CD4-positive, alpha-beta memory T cell (primary cell): ENCODE measurements at regions not wholly inside any gene's neighbourhood (a gene's known extent, or its start where the extent isn't known, plus 50 kb on each side); places are given as distances from the start of the nearest gene placed in this dataset.
A peak's percentile ranks its signal among the peaks of the same experiment; 100 is the strongest.
"Not testable (repeated sequence)": the region's sequence is repeated elsewhere in the genome, so short reads cannot be mapped to it uniquely, and the experiment has no call there.

Experiments used
- CTCF ChIA-PET: fragments of 350-600 bp; sonication (Branson Sonifier 250); formaldehyde crosslinking; loops from one replicate; lab custom pipeline; 2021; ENCODE audit warnings: inconsistent platforms; ENCODE audit not compliant: partially characterized antibody; lab: Charles Lee
- POLR2A ChIA-PET: fragments of 350-600 bp; sonication (Branson Sonifier 250); formaldehyde crosslinking; loops from one replicate; lab custom pipeline; 2021; ENCODE audit not compliant: partially characterized antibody; lab: Charles Lee
- DNase-seq, 5 donors: peaks; one replicate each; pipeline versions ENCODE4 v3.0.0 to v3.0.0-alpha.2; 2020 to 2022; ENCODE audit warnings: mixed read lengths in 1 of 5
- H3K27ac ChIP-seq: one replicate; pipeline ENCODE4 v1.7.0; 2013; ENCODE audit warnings: low read depth, low read length
- H3K27me3 ChIP-seq: 2 replicates; pipeline ENCODE4 v1.7.0; 2013; ENCODE audit warnings: mild to moderate bottlenecking, low read length, moderate library complexity; ENCODE audit not compliant: insufficient read depth
- H3K36me3 ChIP-seq: 2 replicates; pipeline ENCODE4 v1.7.0; 2013; ENCODE audit warnings: mild to moderate bottlenecking, low read length, moderate library complexity; ENCODE audit not compliant: insufficient read depth
- H3K4me1 ChIP-seq: 2 replicates; pipeline ENCODE4 v1.7.0; 2013; ENCODE audit warnings: mild to moderate bottlenecking, low read length, moderate library complexity; ENCODE audit not compliant: insufficient read depth
- H3K4me3 ChIP-seq, 2 donors: one replicate each; pipeline ENCODE4 v1.7.0; 2013; ENCODE audit warnings: low read length in 2 of 2, mild to moderate bottlenecking in 1 of 2
- H3K9me3 ChIP-seq, 2 donors: one replicate each; pipeline ENCODE4 v1.7.0; 2013; ENCODE audit warnings: low read length in 2 of 2, control low read depth in 1 of 2; ENCODE audit not compliant: control insufficient read depth in 1 of 2
- H3K27ac Mint-ChIP-seq, 7 donors: one replicate each; pipeline ENCODE4 v1.8.0; 2020 to 2021; ENCODE audit warnings: mixed read lengths in 7 of 7, mild to moderate bottlenecking in 6 of 7, inconsistent platforms in 3 of 7, moderate library complexity in 3 of 7
- H3K27me3 Mint-ChIP-seq, 2 donors: one replicate each; pipeline ENCODE4 v1.8.0; 2020 to 2021; ENCODE audit warnings: mixed read lengths in 2 of 2
- H3K36me3 Mint-ChIP-seq, 2 donors: one replicate each; pipeline ENCODE4 v1.8.0; 2020 to 2021; ENCODE audit warnings: mixed read lengths in 2 of 2, inconsistent platforms in 1 of 2, mild to moderate bottlenecking in 1 of 2
- H3K4me1 Mint-ChIP-seq, 4 donors: one replicate each; pipeline ENCODE4 v1.8.0; 2020 to 2021; ENCODE audit warnings: mixed read lengths in 4 of 4, mild to moderate bottlenecking in 1 of 4
- H3K4me3 Mint-ChIP-seq, 8 donors: one replicate each; pipeline ENCODE4 v1.8.0; 2020 to 2021; ENCODE audit warnings: mixed read lengths in 8 of 8, mild to moderate bottlenecking in 7 of 8, moderate library complexity in 6 of 8, inconsistent platforms in 3 of 8
- H3K9me3 Mint-ChIP-seq, 8 donors: one replicate each; pipeline ENCODE4 v1.8.0; 2020 to 2021; ENCODE audit warnings: mixed read lengths in 8 of 8, mild to moderate bottlenecking in 5 of 8, inconsistent platforms in 3 of 8, moderate library complexity in 1 of 8
- intact Hi-C: fragments of 100-400 bp; cut with micrococcal nuclease; formaldehyde crosslinking; loops from one replicate; pipeline ENCODE4 v1.15.1; 2023

- H3K4me1 ChIP-seq, result no peaks in the 10 kb centered on the region
- Mint-ChIP-seq H3K36me3 (peaks cover 4 to 9% of the 10 kb centered on the region in 2 donors), H3K4me1 (no peaks in the 10 kb centered on the region), H3K27ac (peak overlapping the region in 1 of 7 donors; percentile 25), H3K9me3 (peaks cover 0 to 15% (median 0%) of the 10 kb centered on the region in 8 donors), H3K4me3 (no peak overlapping the region), H3K27me3 (no peaks in the 10 kb centered on the region)
- H3K4me3 ChIP-seq, result no peak overlapping the region
- H3K27me3 ChIP-seq, result no peaks in the 10 kb centered on the region
- intact Hi-C loops, result loop anchor here (1.0 kb wide), 3 partner anchors 37 to 155 kb away; no protein-coding TSS in a partner anchor
- ChIA-PET CTCF (interaction anchor here (0.7 to 4.5 kb wide), 19 partner anchors 10 to 465 kb away, joined by 3 to 25 read pairs (median 4); no protein-coding TSS in a partner anchor), POLR2A (no interaction called here)
- H3K27ac ChIP-seq, result no peak overlapping the region
- DNase-seq, result peak; percentile 45 to 66 (median 49)
- H3K36me3 ChIP-seq, result no peaks in the 10 kb centered on the region
- no peaks in the 10 kb centered on the region for H3K9me3 ChIP-seq
Observed at GRCh38 chr9:75238311-75238976, 150.1 kb downstream of the OSTF1 start.

- Histone ChIP-seq H3K4me3 (no peak overlapping the region), H3K9me3 (no peaks in the 10 kb centered on the region), H3K4me1 (no peaks in the 10 kb centered on the region), H3K27ac (no peak overlapping the region), H3K27me3 (no peaks in the 10 kb centered on the region), H3K36me3 (no peaks in the 10 kb centered on the region)
- Mint-ChIP-seq H3K27me3 (no peaks in the 10 kb centered on the region), H3K36me3 (peaks cover 4 to 9% of the 10 kb centered on the region in 2 donors), H3K27ac (peak overlapping the region in 1 of 7 donors; percentile 25), H3K9me3 (peaks cover 0 to 15% (median 0%) of the 10 kb centered on the region in 8 donors), H3K4me1 (no peaks in the 10 kb centered on the region), H3K4me3 (no peak overlapping the region)
- no peak for DNase-seq
- POLR2A ChIA-PET, result no interaction called here
- intact Hi-C loops, result no loop called here
- CTCF ChIA-PET, result interaction anchor here (0.8 to 4.5 kb wide), 10 partner anchors 10 to 466 kb away, joined by 3 to 25 read pairs (median 6); no protein-coding TSS in a partner anchor
Observed at GRCh38 chr9:75239176-75239575, 150.9 kb downstream of the OSTF1 start.

GRCh38 chr9:75242426-75242825, 154.1 kb downstream of the OSTF1 start:
- POLR2A ChIA-PET, result no interaction called here
- H3K9me3 Mint-ChIP-seq, result peaks cover 4 to 17% (median 8%) of the 10 kb centered on the region in 8 donors
- H3K36me3 ChIP-seq, result no peaks in the 10 kb centered on the region

GRCh38 chr9:75246949-75247348, 158.6 kb downstream of the OSTF1 start:
- Histone ChIP-seq H3K36me3 (no peaks in the 10 kb centered on the region), H3K27ac (no peak overlapping the region), H3K4me3 (no peak overlapping the region), H3K9me3 (no peaks in the 10 kb centered on the region), H3K27me3 (no peaks in the 10 kb centered on the region), H3K4me1 (no peaks in the 10 kb centered on the region)
- Mint-ChIP-seq H3K27ac (no peak overlapping the region), H3K4me3 (no peak overlapping the region), H3K36me3 (peaks cover 35 to 47% of the 10 kb centered on the region in 2 donors), H3K27me3 (no peaks in the 10 kb centered on the region), H3K4me1 (no peaks in the 10 kb centered on the region), H3K9me3 (peaks cover 10 to 46% (median 36%) of the 10 kb centered on the region in 8 donors)
- CTCF ChIA-PET, result no interaction called here
- intact Hi-C loops, result no loop called here
- DNase-seq, result no peak
- POLR2A ChIA-PET, result no interaction called here

More at GRCh38 chr9:75242426-75242825, 154.1 kb downstream of the OSTF1 start:
- Mint-ChIP-seq H3K27me3 (no peaks in the 10 kb centered on the region), H3K4me1 (no peaks in the 10 kb centered on the region), H3K36me3 (peaks cover 8 to 13% of the 10 kb centered on the region in 2 donors), H3K4me3 (no peak overlapping the region), H3K27ac (peak overlapping the region in 1 of 7 donors; percentile 2)
- H3K4me1 ChIP-seq, result no peaks in the 10 kb centered on the region
- H3K9me3 ChIP-seq, result no peaks in the 10 kb centered on the region
- intact Hi-C loops, result no loop called here
- H3K27me3 ChIP-seq, result no peaks in the 10 kb centered on the region
- H3K4me3 ChIP-seq, result no peak overlapping the region
- no peak overlapping the region for H3K27ac ChIP-seq
- DNase-seq, result no peak
- CTCF ChIA-PET, result interaction anchor here (1.3 to 3.2 kb wide), 4 partner anchors 12 to 470 kb away, joined by 3 to 9 read pairs (median 6); no protein-coding TSS in a partner anchor

- no peaks in the 10 kb centered on the region for H3K27me3 Mint-ChIP-seq
- no peak overlapping the region for H3K27ac ChIP-seq
- no peak overlapping the region for H3K4me3 ChIP-seq
- H3K9me3 ChIP-seq, result no peaks in the 10 kb centered on the region
- no peaks in the 10 kb centered on the region for H3K27me3 ChIP-seq
- H3K4me3 Mint-ChIP-seq, result peak overlapping the region in 1 of 8 donors; percentile 16
- peak in 4 of 5 donors; percentile 34 to 45 (median 41) for DNase-seq
- H3K36me3 Mint-ChIP-seq, result peaks cover under 1 to 2% of the 10 kb centered on the region in 2 donors
- POLR2A ChIA-PET, result no interaction called here
- intact Hi-C loops, result loop anchor here (2.0 to 5.0 kb wide), 2 partner anchors 65 to 602 kb away; no protein-coding TSS in a partner anchor
- peaks cover 0 to 5% (median 2%) of the 10 kb centered on the region in 4 donors for H3K4me1 Mint-ChIP-seq
- H3K4me1 ChIP-seq, result no peaks in the 10 kb centered on the region
- H3K27ac Mint-ChIP-seq, result no peak overlapping the region
- H3K9me3 Mint-ChIP-seq, result no peaks in the 10 kb centered on the region
- CTCF ChIA-PET, result interaction anchor here (0.7 to 3.0 kb wide), 14 partner anchors 10 to 1440 kb away, joined by 3 to 35 read pairs (median 6); no protein-coding TSS in a partner anchor
- H3K36me3 ChIP-seq, result no peaks in the 10 kb centered on the region
Observed at GRCh38 chr9:75265525-75265972, 177.2 kb downstream of the OSTF1 start.

- Histone ChIP-seq H3K4me3 (no peak overlapping the region), H3K27me3 (no peaks in the 10 kb centered on the region), H3K4me1 (no peaks in the 10 kb centered on the region), H3K27ac (no peak overlapping the region), H3K36me3 (no peaks in the 10 kb centered on the region), H3K9me3 (no peaks in the 10 kb centered on the region)
- Mint-ChIP-seq H3K4me1 (peaks cover 0 to 5% (median 2%) of the 10 kb centered on the region in 4 donors), H3K27ac (no peak overlapping the region), H3K36me3 (peaks cover 3 to 6% of the 10 kb centered on the region in 2 donors), H3K9me3 (peaks cover 3 to 26% (median 18%) of the 10 kb centered on the region in 8 donors), H3K4me3 (no peak overlapping the region), H3K27me3 (no peaks in the 10 kb centered on the region)
- CTCF ChIA-PET, result no interaction called here
- POLR2A ChIA-PET, result no interaction called here
- intact Hi-C loops, result loop anchor here (5.0 kb wide), 1 partner anchor 598 kb away; no protein-coding TSS in a partner anchor
- no peak for DNase-seq
Observed at GRCh38 chr9:75269197-75269596, 180.9 kb downstream of the OSTF1 start.

GRCh38 chr9:75273055-75273454, 184.7 kb downstream of the OSTF1 start:
- H3K9me3 ChIP-seq, H3K36me3 ChIP-seq, CTCF ChIA-PET, DNase-seq, H3K4me1 ChIP-seq, H3K27me3 ChIP-seq, H3K4me1 Mint-ChIP-seq, H3K27ac ChIP-seq, intact Hi-C loops, H3K27ac Mint-ChIP-seq, H3K36me3 Mint-ChIP-seq, POLR2A ChIA-PET, H3K27me3 Mint-ChIP-seq, H3K4me3 ChIP-seq, H3K4me3 Mint-ChIP-seq: not testable (repeated sequence)
- H3K9me3 Mint-ChIP-seq, result peaks cover 3 to 28% (median 20%) of the 10 kb centered on the region in 8 donors
